IMR-90 (cell line): ENCODE measurements at regions not wholly inside any gene's neighbourhood (a gene's known extent, or its start where the extent isn't known, plus 50 kb on each side); places are given as distances from the start of the nearest gene placed in this dataset.

Experiments
- ATAC-seq: fragments of 200-7000 bp; cut with Tn5 transposase; 2 replicates; pipeline ENCODE4 v1.9.1; 2020; ENCODE audit warnings: low read depth, mild to moderate bottlenecking, moderate library complexity
- BruUV-seq: library from RNA; stranded (reverse); fragments of 400-500 nt; replicated peaks from 2 replicates; lab custom pipeline; 2021; lab: Mats Ljungman, UMichigan
- CTCF ChIA-PET: fragments of 300-600 bp; formaldehyde crosslinking; extraction: SDS; loops from one replicate; lab custom pipeline; 2021; ENCODE audit warnings: antibody characterized with exemption; lab: Yijun Ruan, JAX
- POLR2A ChIA-PET: fragments of 300-600 bp; sonication (Branson Sonifier 250); formaldehyde crosslinking; loops from one replicate; lab custom pipeline; 2022; ENCODE audit warnings: antibody characterized with exemption; ENCODE audit not compliant: unreplicated experiment; lab: Charles Lee
- DNase-seq: peaks from one replicate; pipeline ENCODE4 v3.0.0; 2013
- H2AFZ ChIP-seq: replicated peaks from 2 replicates; pipeline ENCODE3; 2013; ENCODE audit warnings: low read length, mild to moderate bottlenecking; ENCODE audit not compliant: poor library complexity
- H2AK5ac ChIP-seq: 2 replicates; pipeline ENCODE4 v1.6.1; 2013; ENCODE audit warnings: low read depth, low read length, inconsistent platforms
- H2AK9ac ChIP-seq: replicated peaks from 2 replicates; pipeline ENCODE3; 2013; ENCODE audit warnings: mild to moderate bottlenecking, low read depth, low read length, moderate library complexity; ENCODE audit not compliant: poor library complexity
- H2BK120ac ChIP-seq: 2 replicates; pipeline ENCODE4 v1.6.1; 2013; ENCODE audit warnings: low read depth, low read length, inconsistent platforms
- H2BK15ac ChIP-seq: 3 replicates; pipeline ENCODE4 v1.6.1; 2013; ENCODE audit warnings: low read depth, low read length, inconsistent platforms
- H2BK20ac ChIP-seq: 2 replicates; pipeline ENCODE4 v1.6.1; 2013; ENCODE audit warnings: low read depth, mild to moderate bottlenecking, inconsistent platforms, low read length, moderate library complexity
- H2BK5ac ChIP-seq: 2 replicates; pipeline ENCODE4 v1.6.1; 2013; ENCODE audit warnings: mild to moderate bottlenecking, low read depth, low read length, inconsistent platforms; ENCODE audit not compliant: poor library complexity, severe bottlenecking
- H3K14ac ChIP-seq: replicated peaks from 2 replicates; pipeline ENCODE4 v1.6.1; 2013; ENCODE audit warnings: low read depth, low read length, inconsistent platforms
- H3K18ac ChIP-seq: 2 replicates; pipeline ENCODE4 v1.6.1; 2013; ENCODE audit warnings: low read depth, low read length, control low read depth
- H3K23ac ChIP-seq: 2 replicates; pipeline ENCODE4 v1.6.1; 2013; ENCODE audit warnings: low read depth, low read length, inconsistent platforms
- H3K27ac ChIP-seq: 2 replicates; pipeline ENCODE4 v1.5.1; 2013; ENCODE audit warnings: mild to moderate bottlenecking, control low read depth, low read length; ENCODE audit not compliant: insufficient read depth
- H3K27me3 ChIP-seq: 2 replicates; pipeline ENCODE4 v1.6.1; 2013; ENCODE audit warnings: low read length; ENCODE audit not compliant: control insufficient read depth, insufficient read depth
- H3K36me3 ChIP-seq: 2 replicates; pipeline ENCODE4 v1.6.1; 2013; ENCODE audit warnings: low read length, mixed read lengths; ENCODE audit not compliant: control insufficient read depth, insufficient read depth
- H3K4ac ChIP-seq: 2 replicates; pipeline ENCODE4 v1.6.1; 2013; ENCODE audit warnings: low read depth, low read length, inconsistent platforms
- H3K4me1 ChIP-seq: 2 replicates; pipeline ENCODE4 v1.6.1; 2013; ENCODE audit warnings: low read length, mixed read lengths; ENCODE audit not compliant: control insufficient read depth, insufficient read depth
- H3K4me2 ChIP-seq: 2 replicates; pipeline ENCODE4 v1.6.1; 2013; ENCODE audit warnings: low read depth, mild to moderate bottlenecking, control low read depth, low read length, moderate library complexity
- H3K4me3 ChIP-seq: 2 replicates; pipeline ENCODE4 v1.5.1; 2013; ENCODE audit warnings: low read depth, mild to moderate bottlenecking, control low read depth, low read length, moderate library complexity; ENCODE audit not compliant: insufficient read depth
- H3K56ac ChIP-seq: 2 replicates; pipeline ENCODE4 v1.6.1; 2013; ENCODE audit warnings: low read length, inconsistent platforms; ENCODE audit not compliant: insufficient read depth; ENCODE audit errors: extremely low read depth
- H3K79me1 ChIP-seq, 2 experiments: 2 replicates each; pipeline ENCODE4 v1.6.1; 2013; ENCODE audit warnings: low read length in 2 of 2, inconsistent platforms in 1 of 2, low read depth in 1 of 2
- H3K9ac ChIP-seq: 2 replicates; pipeline ENCODE4 v1.6.1; 2013; ENCODE audit warnings: low read depth, low read length, control low read depth
- H3K9me1 ChIP-seq: 2 replicates; pipeline ENCODE4 v1.6.1; 2013; ENCODE audit warnings: low read length, inconsistent platforms; ENCODE audit not compliant: insufficient read depth
- H3K9me3 ChIP-seq: 2 replicates; pipeline ENCODE4 v1.6.1; 2013; ENCODE audit warnings: low read length; ENCODE audit not compliant: control insufficient read depth, insufficient read depth
- H4K20me1 ChIP-seq: 2 replicates; pipeline ENCODE4 v1.6.1; 2013; ENCODE audit warnings: low read length, inconsistent platforms; ENCODE audit not compliant: insufficient read depth
- H4K5ac ChIP-seq: 2 replicates; pipeline ENCODE4 v1.6.1; 2013; ENCODE audit warnings: mild to moderate bottlenecking, low read depth, low read length, control low read depth
- H4K8ac ChIP-seq, 2 experiments: 2 replicates each; pipeline ENCODE4 v1.6.1; 2013; ENCODE audit warnings: low read depth in 2 of 2, low read length in 2 of 2, control low read depth in 1 of 2, inconsistent platforms in 1 of 2
- H4K91ac ChIP-seq: 2 replicates; pipeline ENCODE4 v1.6.1; 2013; ENCODE audit warnings: low read depth, low read length, inconsistent platforms; ENCODE audit not compliant: insufficient read depth
- CHD1 ChIP-seq: IDR thresholded peaks from 2 replicates; pipeline ENCODE4 v1.6.1; 2012; ENCODE audit warnings: low read depth, low read length, improper control_type of control experiment
- ELK1 ChIP-seq: fragments of 150-350 bp; IDR thresholded peaks from 2 replicates; pipeline ENCODE4 v1.6.1; 2016; ENCODE audit warnings: low read depth, mild to moderate bottlenecking, low read length, moderate library complexity, borderline replicate concordance
- MAFK ChIP-seq: IDR thresholded peaks from 2 replicates; pipeline ENCODE4 v1.6.1; 2012; ENCODE audit warnings: low read depth, low read length, improper control_type of control experiment
- MAZ ChIP-seq: IDR thresholded peaks from 2 replicates; pipeline ENCODE4 v1.6.1; 2012; ENCODE audit warnings: low read depth, mild to moderate bottlenecking, low read length, improper control_type of control experiment, moderate library complexity, borderline replicate concordance
- MXI1 ChIP-seq: IDR thresholded peaks from 2 replicates; pipeline ENCODE4 v1.6.1; 2012; ENCODE audit warnings: low read depth, mild to moderate bottlenecking, low read length, moderate library complexity, borderline replicate concordance
- NFE2L2 ChIP-seq: fragments of 150-350 bp; IDR thresholded peaks from 2 replicates; pipeline ENCODE4 v1.6.1; 2016; ENCODE audit warnings: low read depth, mild to moderate bottlenecking, low read length
- POLR2A ChIP-seq: IDR thresholded peaks from 2 replicates; pipeline ENCODE4 v1.6.1; 2012; ENCODE audit warnings: mild to moderate bottlenecking, low read depth, low read length
- RAD21 ChIP-seq: IDR thresholded peaks from 2 replicates; pipeline ENCODE4 v1.6.1; 2012; ENCODE audit warnings: low read length, improper control_type of control experiment
- SMC3 ChIP-seq: fragments of 150-350 bp; IDR thresholded peaks from 2 replicates; pipeline ENCODE4 v1.6.1; 2016; ENCODE audit warnings: low read depth, mild to moderate bottlenecking, antibody characterized with exemption, low read length, moderate library complexity
- whole genome bisulfite sequencing, 2 experiments: methylation state at CpG; one replicate each; pipeline versions ENCODE4 v1.1.5 to v1.1.7; 2013; ENCODE audit warnings: missing lambda C conversion rate in 2 of 2; ENCODE audit not compliant: insufficient read length in 1 of 2; ENCODE audit errors: extremely low coverage in 2 of 2; 5-methylcytosine and 5-hydroxymethylcytosine counted together
- dilution Hi-C: fragments of 300-500 bp; cut with HindIII; formaldehyde crosslinking; loops from one replicate; pipeline ENCODE4 v1.14.3; 2018; ENCODE audit warnings: low sequenced_read_pairs; ENCODE audit not compliant: unreplicated experiment
- in situ Hi-C: fragments of 300-500 bp; cut with MboI; formaldehyde crosslinking; loops from 3 replicates; pipeline ENCODE4 v1.14.3; 2019; ENCODE audit warnings: low sequenced_read_pairs, inconsistent platforms, mixed read lengths
- intact Hi-C: fragments of 100-400 bp; cut with micrococcal nuclease; formaldehyde crosslinking; loops from 2 replicates; pipeline ENCODE4 v1.10.0; 2022
- TF ChIP-seq, protein P1 (sequence below): fragments of 150-350 bp; IDR thresholded peaks from 2 replicates; pipeline ENCODE4 v1.6.1; 2017; ENCODE audit warnings: mild to moderate bottlenecking, antibody characterized with exemption, low read length, low read depth
- TF ChIP-seq, protein P2 (sequence below): conservative IDR thresholded peaks from 2 replicates; pipeline ENCODE4 v1.5.1; 2012; ENCODE audit warnings: mild to moderate bottlenecking, low read depth, low read length, improper control_type of control experiment

- H3K4me2 ChIP-seq = no peak overlapping the region
- no peak overlapping the region for H3K18ac ChIP-seq
- H2BK20ac ChIP-seq = no peak overlapping the region
- no peak overlapping the region for H2AFZ ChIP-seq
- no peaks in the 10 kb centered on the region for H4K20me1 ChIP-seq
- H2BK5ac ChIP-seq = no peak overlapping the region
- no peaks in the 10 kb centered on the region for H3K79me1 ChIP-seq
- no peak overlapping the region for H4K91ac ChIP-seq
- ATAC-seq (no peak), DNase-seq (no peak)
- H3K27ac ChIP-seq = no peak overlapping the region
- H4K8ac ChIP-seq = no peak overlapping the region
- H2BK15ac ChIP-seq = no peak overlapping the region
- peaks cover 3% of the 10 kb centered on the region; the same call in 1 of the 2 replicates for H3K9me1 ChIP-seq
- H4K5ac ChIP-seq = no peak overlapping the region
- dilution Hi-C loops (no loop called here), in situ Hi-C loops (no loop called here), intact Hi-C loops (no loop called here)
- H3K9ac ChIP-seq = no peak overlapping the region
- H2BK120ac ChIP-seq = no peak overlapping the region
- no peak overlapping the region for H3K23ac ChIP-seq
- no peak overlapping the region; the same call in 1 of the 2 replicates for H2AK5ac ChIP-seq
- no peak overlapping the region for H2AK9ac ChIP-seq
- peaks cover 4% of the 10 kb centered on the region; the same call in 1 of the 2 replicates for H3K4me1 ChIP-seq
- TF ChIP-seq RAD21 (no peak), MAZ (no peak), CHD1 (no peak), POLR2A (no peak), MXI1 (no peak), ELK1 (no peak), SMC3 (no peak), NFE2L2 (no peak), MAFK (no peak)
- TF ChIP-seq, protein P1, sequence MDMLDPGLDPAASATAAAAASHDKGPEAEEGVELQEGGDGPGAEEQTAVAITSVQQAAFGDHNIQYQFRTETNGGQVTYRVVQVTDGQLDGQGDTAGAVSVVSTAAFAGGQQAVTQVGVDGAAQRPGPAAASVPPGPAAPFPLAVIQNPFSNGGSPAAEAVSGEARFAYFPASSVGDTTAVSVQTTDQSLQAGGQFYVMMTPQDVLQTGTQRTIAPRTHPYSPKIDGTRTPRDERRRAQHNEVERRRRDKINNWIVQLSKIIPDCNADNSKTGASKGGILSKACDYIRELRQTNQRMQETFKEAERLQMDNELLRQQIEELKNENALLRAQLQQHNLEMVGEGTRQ = no peak
- TF ChIP-seq, protein P2, sequence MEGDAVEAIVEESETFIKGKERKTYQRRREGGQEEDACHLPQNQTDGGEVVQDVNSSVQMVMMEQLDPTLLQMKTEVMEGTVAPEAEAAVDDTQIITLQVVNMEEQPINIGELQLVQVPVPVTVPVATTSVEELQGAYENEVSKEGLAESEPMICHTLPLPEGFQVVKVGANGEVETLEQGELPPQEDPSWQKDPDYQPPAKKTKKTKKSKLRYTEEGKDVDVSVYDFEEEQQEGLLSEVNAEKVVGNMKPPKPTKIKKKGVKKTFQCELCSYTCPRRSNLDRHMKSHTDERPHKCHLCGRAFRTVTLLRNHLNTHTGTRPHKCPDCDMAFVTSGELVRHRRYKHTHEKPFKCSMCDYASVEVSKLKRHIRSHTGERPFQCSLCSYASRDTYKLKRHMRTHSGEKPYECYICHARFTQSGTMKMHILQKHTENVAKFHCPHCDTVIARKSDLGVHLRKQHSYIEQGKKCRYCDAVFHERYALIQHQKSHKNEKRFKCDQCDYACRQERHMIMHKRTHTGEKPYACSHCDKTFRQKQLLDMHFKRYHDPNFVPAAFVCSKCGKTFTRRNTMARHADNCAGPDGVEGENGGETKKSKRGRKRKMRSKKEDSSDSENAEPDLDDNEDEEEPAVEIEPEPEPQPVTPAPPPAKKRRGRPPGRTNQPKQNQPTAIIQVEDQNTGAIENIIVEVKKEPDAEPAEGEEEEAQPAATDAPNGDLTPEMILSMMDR = no peak
- H3K9me3 ChIP-seq = no peaks in the 10 kb centered on the region
- ChIA-PET CTCF (interaction anchor here (0.8 kb wide), 1 partner anchor 10 kb away, joined by 3 read pairs; no protein-coding TSS in a partner anchor), POLR2A (no interaction called here)
- no peak overlapping the region for H3K4me3 ChIP-seq
- no peak overlapping the region for H3K56ac ChIP-seq
- no TSS peak for BruUV-seq
- no peaks in the 10 kb centered on the region for H3K27me3 ChIP-seq
- H3K14ac ChIP-seq = no peak overlapping the region
- H3K4ac ChIP-seq = no peak overlapping the region
- no CpG with 5 or more reads among the region's 2 CpGs for WGBS, 2 experiments
- no peaks in the 10 kb centered on the region for H3K36me3 ChIP-seq
Measured at GRCh38 chr2:145743011-145743410, 1223.1 kb upstream of the ZEB2 start.
